Lower leg skin (tissue), 4 donors: ENCODE measurements at regions not wholly inside any gene's neighbourhood (a gene's known extent, or its start where the extent isn't known, plus 50 kb on each side); places are given as distances from the start of the nearest gene placed in this dataset.

Source experiments
- DNase-seq, 2 donors: peaks; one replicate each; pipeline ENCODE4 v3.0.0-alpha.2; 2019; ENCODE audit warnings: low spot score in 2 of 2
- H3K4me3 ChIP-seq: fragments of 200-600 bp; sonication (generic); 2 replicates; pipeline ENCODE4 v1.5.1; 2017; ENCODE audit warnings: mild to moderate bottlenecking, low read depth; ENCODE audit not compliant: poor library complexity, severe bottlenecking
- CTCF ChIP-seq, 3 donors: fragments of 450-650 bp; IDR thresholded peaks; one replicate each; pipeline ENCODE4 v1.5.1; 2016; ENCODE audit warnings: antibody characterized with exemption in 3 of 3, mild to moderate bottlenecking in 3 of 3, moderate library complexity in 2 of 3
- POLR2A ChIP-seq, 2 donors: fragments of 450-650 bp; IDR thresholded peaks; one replicate each; pipeline ENCODE4 v1.6.1; 2016 to 2017; ENCODE audit warnings: antibody characterized with exemption in 2 of 2, mild to moderate bottlenecking in 1 of 2, moderate library complexity in 1 of 2
- WGBS, 2 donors: methylation state at CpG; one replicate each; pipeline ENCODE4 v1.1.5; 2018; 5-methylcytosine and 5-hydroxymethylcytosine counted together
- intact Hi-C: fragments of 100-400 bp; cut with DNase I; formaldehyde crosslinking; loops from one replicate; pipeline ENCODE4 v1.15.0; 2023; ENCODE audit warnings: low total_unique reads

DNA sequence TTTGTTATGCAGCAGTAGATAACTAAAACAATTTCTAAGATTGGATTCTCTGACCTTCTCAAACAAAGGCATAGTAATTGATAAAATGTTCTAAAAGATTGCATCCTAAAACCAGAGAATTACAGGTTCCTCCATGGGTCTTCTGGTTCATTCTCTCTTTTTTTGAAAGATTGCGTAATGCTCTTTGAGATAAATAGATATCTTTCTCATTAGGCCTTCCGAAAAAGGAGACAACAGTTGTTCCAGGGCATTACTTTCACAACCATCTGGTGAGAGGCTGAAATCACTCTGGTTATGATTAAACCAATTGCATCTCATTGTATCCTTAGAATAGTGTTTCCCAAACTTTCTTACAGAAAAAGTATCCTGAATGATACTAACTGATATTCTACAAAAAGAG lies 174.7 kb upstream of the NREP start:
- TF ChIP-seq CTCF (IDR thresholded peaks at IDR 0.05) (no peak), POLR2A (IDR thresholded peaks at IDR 0.05) (no peak)
- WGBS, 2 donors = 79 to 91% methylated on average over 2 of the region's 2 CpGs

DNA sequence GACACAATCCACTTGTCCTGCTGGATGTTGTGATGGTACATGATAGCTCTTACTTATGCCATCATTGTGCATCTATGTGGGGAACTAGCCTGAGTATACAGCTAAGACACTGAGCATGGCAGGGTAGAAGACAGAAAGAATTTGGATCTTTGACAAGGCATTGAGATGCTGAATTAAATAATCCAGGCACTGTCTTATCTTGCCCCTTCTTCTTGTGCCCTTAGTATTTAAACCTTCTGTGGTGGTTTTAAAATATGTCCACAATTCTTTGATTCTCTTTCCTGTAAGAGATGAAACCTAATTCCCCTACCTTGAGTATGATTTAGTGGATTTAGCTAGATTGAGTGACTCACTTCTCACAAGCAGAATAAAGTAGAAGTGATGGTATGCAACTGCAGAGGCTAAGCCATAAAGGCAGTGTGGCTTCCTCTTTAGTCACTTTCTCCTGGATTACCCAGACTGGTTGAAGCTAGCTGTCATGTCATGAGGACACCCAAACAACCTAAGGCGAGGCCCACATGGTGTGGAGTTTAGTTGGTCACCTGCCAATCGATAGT lies 174.0 kb upstream of the NREP start:
- 94 to 100% methylated on average over 2 of the region's 2 CpGs for WGBS, 2 donors
- DNase-seq = no peak

More for the DNA sequence above, 174.7 kb upstream of the NREP start:
- intact Hi-C loops = no loop called here
- H3K4me3 ChIP-seq = no peak overlapping the region
- DNase-seq = no peak

GRCh38 chr5:111930449-111930848 lies 173.5 kb upstream of the NREP start:
- DNase-seq = no peak
- intact Hi-C loops = no loop called here
- TF ChIP-seq CTCF (IDR thresholded peaks at IDR 0.05) = no peak
- TF ChIP-seq POLR2A (IDR thresholded peaks at IDR 0.05) = no peak
- WGBS, 2 donors = 64 to 81% methylated on average over 1 of the region's 1 CpG
- no peak overlapping the region for H3K4me3 ChIP-seq

More for the DNA sequence above, 174.0 kb upstream of the NREP start:
- H3K4me3 ChIP-seq = no peak overlapping the region
- intact Hi-C loops = no loop called here
- TF ChIP-seq POLR2A (IDR thresholded peaks at IDR 0.05) = no peak
- TF ChIP-seq CTCF (IDR thresholded peaks at IDR 0.05) = no peak

GRCh38 chr5:111929867-111930266 lies 172.9 kb upstream of the NREP start:
- no peak for DNase-seq
- H3K4me3 ChIP-seq = no peak overlapping the region
- WGBS, 2 donors = 63 to 90% methylated on average over 1 of the region's 1 CpG
- intact Hi-C loops = no loop called here
- TF ChIP-seq CTCF (IDR thresholded peaks at IDR 0.05) = no peak

DNA sequence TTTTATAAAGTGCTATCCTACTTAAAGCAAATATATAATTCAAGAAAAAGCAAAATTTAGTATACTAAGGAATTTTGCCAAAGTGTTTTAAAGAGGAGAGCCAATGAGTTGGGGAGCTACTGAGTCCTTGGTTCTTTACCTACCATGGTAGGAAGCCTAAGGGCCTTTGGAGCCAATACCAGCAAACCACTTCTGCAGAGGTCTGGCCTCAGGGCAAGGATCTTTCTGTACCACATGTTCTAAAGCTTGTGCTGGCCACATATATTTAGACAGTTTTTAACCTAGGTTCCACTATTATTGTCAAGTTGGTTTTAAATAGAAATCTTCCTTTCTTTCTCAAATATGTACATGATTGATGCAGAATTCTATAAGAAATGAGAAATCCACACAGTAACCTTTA lies 172.3 kb upstream of the NREP start:
- H3K4me3 ChIP-seq = no peak overlapping the region
- no peak for DNase-seq
- no peak for TF ChIP-seq CTCF (IDR thresholded peaks at IDR 0.05)
- no peak for TF ChIP-seq POLR2A (IDR thresholded peaks at IDR 0.05)
- intact Hi-C loops = no loop called here

GRCh38 chr5:111928511-111928910 lies 171.5 kb upstream of the NREP start:
- no peak for DNase-seq
- H3K4me3 ChIP-seq = no peak overlapping the region
- intact Hi-C loops = no loop called here
- no peak for TF ChIP-seq POLR2A (IDR thresholded peaks at IDR 0.05)
- TF ChIP-seq CTCF (IDR thresholded peaks at IDR 0.05) = no peak
